ENCODE measurements at regions not wholly inside any gene's neighbourhood (a gene's known extent, or its start where the extent isn't known, plus 50 kb on each side); places are given as distances from the start of the nearest gene placed in this dataset.
A peak's percentile ranks its signal among the peaks of the same experiment; 100 is the strongest.

DNA sequence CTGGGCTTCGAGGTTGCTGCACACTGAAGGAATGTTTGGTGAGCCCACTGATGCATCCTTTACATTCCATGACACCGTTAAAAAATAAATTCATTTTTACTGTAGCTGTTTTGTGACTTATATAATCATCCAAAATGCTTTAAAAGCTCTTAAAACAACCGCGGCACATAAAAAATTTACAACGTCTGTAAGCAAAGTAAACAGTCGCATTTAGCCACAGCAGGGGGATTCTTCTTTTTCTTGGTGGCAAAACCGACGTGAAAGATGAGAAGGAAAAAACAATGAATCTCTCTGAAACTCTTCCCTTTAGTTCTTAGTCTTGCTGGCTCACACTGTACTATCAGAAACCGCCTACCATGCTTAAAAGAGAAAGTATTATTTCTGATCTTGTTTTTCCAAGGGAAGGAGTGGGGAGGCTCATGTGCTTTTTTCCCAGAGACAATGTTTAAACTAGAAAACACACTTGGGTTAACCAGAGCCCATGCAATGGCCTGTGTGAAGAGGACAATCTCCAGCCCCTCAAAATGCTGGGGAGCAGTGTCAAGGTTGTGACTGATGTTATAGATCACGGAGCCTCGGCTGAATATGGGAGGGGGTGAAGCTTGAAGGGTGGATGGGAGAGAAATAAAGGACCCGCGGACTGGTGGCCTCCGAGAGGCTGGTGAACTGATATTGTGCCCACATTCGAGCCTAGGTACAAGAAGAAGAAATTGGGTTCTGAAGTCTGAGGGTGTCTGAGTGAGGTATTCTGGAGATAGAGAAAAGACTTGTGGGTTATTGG is 91.1 kb downstream of the IRF8 start:
- peak; percentile 5 for FAIRE-seq
- DNase-seq (ENCODE audit: insufficient read length, low spot score): no peak
- TF ChIP-seq POU2F2 (IDR thresholded peaks at IDR 0.05; ENCODE audit: low read depth, low read length) (no peak), POLR2A (IDR thresholded peaks at IDR 0.05; ENCODE audit: low read depth, low read length) (no peak), POLR2AphosphoS5 (IDR thresholded peaks at IDR 0.05; ENCODE audit: low read depth, low read length) (no peak), PAX5 (IDR thresholded peaks at IDR 0.05; ENCODE audit: insufficient read depth, low read length, severe bottlenecking) (no peak), SPI1 (IDR thresholded peaks at IDR 0.05; ENCODE audit: low read depth, low read length) (no peak), TAF1 (IDR thresholded peaks at IDR 0.05; ENCODE audit: low read depth, low read length) (no peak)

DNA sequence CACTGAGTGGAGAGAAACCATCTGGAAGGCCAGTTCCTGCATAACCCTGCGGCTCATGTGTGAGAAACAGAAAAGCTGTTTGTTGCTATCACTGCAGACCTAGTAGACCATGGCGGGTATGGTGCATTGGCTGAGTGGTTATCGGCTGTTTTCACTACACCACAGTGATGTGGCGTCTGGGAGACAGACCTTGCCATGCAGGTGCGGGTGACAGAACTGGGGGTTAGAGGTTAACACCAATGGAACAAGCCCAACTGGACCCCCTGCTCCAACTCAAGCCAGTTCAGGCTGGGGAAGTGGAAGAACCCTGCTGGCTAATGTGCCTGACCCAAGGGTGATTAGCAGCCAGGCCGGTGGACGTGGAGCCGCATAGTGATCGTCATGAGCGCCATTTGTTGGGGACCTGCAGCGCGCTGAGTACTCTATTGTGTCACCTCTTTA is 91.9 kb downstream of the IRF8 start:
- FAIRE-seq (peak; percentile 99), DNase-seq (ENCODE audit: insufficient read length, low spot score) (no peak)
- TF ChIP-seq TAF1 (IDR thresholded peaks at IDR 0.05; ENCODE audit: low read depth, low read length) (no peak), PAX5 (IDR thresholded peaks at IDR 0.05; ENCODE audit: insufficient read depth, low read length, severe bottlenecking) (peak; percentile 53)

DNA sequence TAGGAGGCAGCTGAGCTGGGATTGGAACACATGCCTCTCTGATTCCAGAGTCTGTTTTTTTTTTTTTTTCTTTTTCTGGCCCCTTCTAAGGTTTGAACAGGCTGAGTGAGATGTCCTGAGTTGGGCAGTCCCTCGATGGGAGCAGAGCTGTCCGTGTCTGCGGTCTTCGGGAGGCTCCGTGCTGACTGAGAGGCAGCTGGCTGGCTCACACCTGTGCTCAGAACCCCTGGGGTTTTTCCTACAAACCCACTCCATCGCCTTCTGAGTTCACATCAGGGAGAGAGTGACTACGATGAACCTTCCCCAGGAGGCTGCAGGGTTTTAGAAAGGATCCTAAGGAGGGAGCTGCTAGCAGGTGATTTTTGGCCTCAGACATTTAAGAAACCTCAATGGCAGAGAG is 92.5 kb downstream of the IRF8 start:
- DNase-seq (ENCODE audit: insufficient read length, low spot score): no peak
- no peak for TF ChIP-seq POU2F2 (IDR thresholded peaks at IDR 0.05; ENCODE audit: low read depth, low read length)
- no peak for TF ChIP-seq POLR2A (IDR thresholded peaks at IDR 0.05; ENCODE audit: low read depth, low read length)
- TF ChIP-seq SPI1 (IDR thresholded peaks at IDR 0.05; ENCODE audit: low read depth, low read length): no peak
- TF ChIP-seq PAX5 (IDR thresholded peaks at IDR 0.05; ENCODE audit: insufficient read depth, low read length, severe bottlenecking): no peak
- TF ChIP-seq POLR2AphosphoS5 (IDR thresholded peaks at IDR 0.05; ENCODE audit: low read depth, low read length): no peak
- TF ChIP-seq TAF1 (IDR thresholded peaks at IDR 0.05; ENCODE audit: low read depth, low read length): no peak
- FAIRE-seq: peak; percentile 52

GRCh38 chr16:85991856-85992255 is 92.9 kb downstream of the IRF8 start:
- DNase-seq (ENCODE audit: insufficient read length, low spot score): no peak
- TF ChIP-seq POLR2A (IDR thresholded peaks at IDR 0.05; ENCODE audit: low read depth, low read length) (no peak), PAX5 (IDR thresholded peaks at IDR 0.05; ENCODE audit: insufficient read depth, low read length, severe bottlenecking) (no peak), SPI1 (IDR thresholded peaks at IDR 0.05; ENCODE audit: low read depth, low read length) (no peak), POU2F2 (IDR thresholded peaks at IDR 0.05; ENCODE audit: low read depth, low read length) (no peak), POLR2AphosphoS5 (IDR thresholded peaks at IDR 0.05; ENCODE audit: low read depth, low read length) (no peak), TAF1 (IDR thresholded peaks at IDR 0.05; ENCODE audit: low read depth, low read length) (no peak)
- FAIRE-seq: no peak

DNA sequence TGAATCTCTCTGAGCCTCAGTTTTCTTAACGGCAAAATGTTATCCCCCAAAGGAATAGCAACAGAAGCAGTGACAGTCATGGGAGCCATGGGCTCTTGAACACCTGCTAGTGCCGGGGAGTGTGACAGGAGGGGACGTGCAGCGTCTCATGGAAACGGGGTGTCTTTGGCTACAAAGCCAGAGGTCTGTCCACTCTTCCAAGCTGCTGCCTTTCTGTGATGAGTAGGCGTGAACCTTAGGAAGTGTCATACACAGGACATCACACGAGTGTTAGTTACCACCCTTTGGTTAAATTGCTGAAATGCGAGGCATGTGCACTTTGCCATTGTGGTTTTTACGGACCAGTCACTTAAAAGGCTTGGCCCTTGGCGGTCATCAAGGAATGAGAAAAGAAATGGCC is 93.4 kb downstream of the IRF8 start:
- no peak for TF ChIP-seq SPI1 (IDR thresholded peaks at IDR 0.05; ENCODE audit: low read depth, low read length)
- no peak for TF ChIP-seq TAF1 (IDR thresholded peaks at IDR 0.05; ENCODE audit: low read depth, low read length)
- TF ChIP-seq PAX5 (IDR thresholded peaks at IDR 0.05; ENCODE audit: insufficient read depth, low read length, severe bottlenecking): no peak
- TF ChIP-seq POLR2A (IDR thresholded peaks at IDR 0.05; ENCODE audit: low read depth, low read length): no peak
- TF ChIP-seq POU2F2 (IDR thresholded peaks at IDR 0.05; ENCODE audit: low read depth, low read length): no peak
- no peak for TF ChIP-seq POLR2AphosphoS5 (IDR thresholded peaks at IDR 0.05; ENCODE audit: low read depth, low read length)
- FAIRE-seq (peak; percentile 41), DNase-seq (ENCODE audit: insufficient read length, low spot score) (no peak)

DNA sequence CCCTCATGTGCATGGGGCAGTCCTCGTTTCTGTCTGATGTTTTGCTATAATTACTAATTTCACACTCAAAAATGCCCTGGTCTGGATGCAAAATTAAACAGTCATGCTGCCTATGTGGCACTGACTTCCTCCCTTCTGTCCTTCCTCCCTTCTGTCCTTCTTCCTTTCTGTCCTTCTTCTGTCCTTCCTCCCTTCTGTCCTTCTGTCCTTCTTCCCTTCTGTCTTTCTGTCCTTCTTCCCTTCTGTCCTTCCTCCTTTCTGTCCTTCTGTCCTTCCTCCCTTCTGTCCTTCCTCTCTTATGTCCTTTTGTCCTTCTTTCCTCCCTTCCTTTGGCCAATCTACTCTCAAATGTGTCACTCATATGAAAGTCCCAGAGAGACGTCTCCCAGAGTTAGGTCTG is 93.8 kb downstream of the IRF8 start:
- FAIRE-seq (no peak), DNase-seq (ENCODE audit: insufficient read length, low spot score) (no peak)
- TF ChIP-seq PAX5 (IDR thresholded peaks at IDR 0.05; ENCODE audit: insufficient read depth, low read length, severe bottlenecking): no peak
- no peak for TF ChIP-seq POLR2AphosphoS5 (IDR thresholded peaks at IDR 0.05; ENCODE audit: low read depth, low read length)
- no peak for TF ChIP-seq SPI1 (IDR thresholded peaks at IDR 0.05; ENCODE audit: low read depth, low read length)
- TF ChIP-seq POLR2A (IDR thresholded peaks at IDR 0.05; ENCODE audit: low read depth, low read length): no peak
- TF ChIP-seq POU2F2 (IDR thresholded peaks at IDR 0.05; ENCODE audit: low read depth, low read length): no peak

DNA sequence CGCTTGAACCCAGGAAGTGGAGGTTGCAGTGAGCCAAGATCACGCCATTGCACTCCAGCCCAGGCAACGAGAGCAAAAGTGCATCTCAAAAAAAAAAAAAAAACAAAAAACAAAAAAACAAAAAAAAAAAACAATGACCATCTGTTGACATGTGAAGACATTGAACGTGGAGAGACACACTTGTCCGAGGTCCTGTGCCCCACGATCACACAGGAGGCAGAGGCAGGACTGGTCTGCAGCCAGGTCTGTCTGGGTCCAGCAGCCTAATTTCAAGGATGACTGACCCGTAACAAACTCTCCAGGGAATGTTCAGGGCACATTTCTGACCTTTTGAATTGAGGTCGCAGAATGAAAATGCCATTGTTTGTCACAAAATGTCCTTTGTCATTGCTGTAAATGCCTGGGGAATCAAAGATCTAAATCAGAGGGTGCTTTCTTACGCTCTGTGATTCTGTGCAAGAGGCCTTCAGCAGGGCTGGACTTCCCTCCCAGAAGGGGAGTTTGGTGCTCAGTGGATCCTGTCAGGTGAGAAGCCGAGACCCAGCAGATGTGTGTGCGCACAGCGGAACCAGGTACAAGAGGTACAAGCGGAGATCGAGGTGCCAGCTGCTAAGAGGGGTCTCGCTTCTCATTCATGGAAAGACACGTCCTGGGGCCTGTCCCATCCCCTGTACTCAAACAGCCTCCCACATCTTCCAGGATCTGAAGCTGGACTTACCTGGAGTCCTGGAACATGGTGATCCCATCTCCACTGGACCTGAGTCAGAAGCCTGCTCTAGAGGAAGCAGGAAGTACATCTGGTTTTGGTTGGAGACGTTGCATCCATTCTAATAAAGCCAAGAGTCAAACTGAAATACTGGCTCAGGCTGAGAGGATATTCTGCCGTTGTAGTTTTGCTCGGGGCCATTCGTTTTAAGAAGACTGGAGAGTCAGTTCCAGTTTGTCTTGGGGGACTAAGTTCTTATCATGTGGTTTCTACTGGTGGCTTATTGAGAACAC is 95.8 kb downstream of the IRF8 start:
- no peak for DNase-seq (ENCODE audit: insufficient read length, low spot score)
- FAIRE-seq: peak; percentile 93
- TF ChIP-seq POU2F2 (IDR thresholded peaks at IDR 0.05; ENCODE audit: low read depth, low read length): no peak
- TF ChIP-seq POLR2A (IDR thresholded peaks at IDR 0.05; ENCODE audit: low read depth, low read length): 0 out of 2 replicates have a peak, but pooled peaks have one; percentile 31
- no peak for TF ChIP-seq POLR2AphosphoS5 (IDR thresholded peaks at IDR 0.05; ENCODE audit: low read depth, low read length)
- TF ChIP-seq SPI1 (IDR thresholded peaks at IDR 0.05; ENCODE audit: low read depth, low read length): peak; percentile 55
- TF ChIP-seq TAF1 (IDR thresholded peaks at IDR 0.05; ENCODE audit: low read depth, low read length): no peak
- TF ChIP-seq PAX5 (IDR thresholded peaks at IDR 0.05; ENCODE audit: insufficient read depth, low read length, severe bottlenecking): no peak

- TF ChIP-seq SPI1 (IDR thresholded peaks at IDR 0.05; ENCODE audit: low read depth, low read length): peak; percentile 62
- TF ChIP-seq PAX5 (IDR thresholded peaks at IDR 0.05; ENCODE audit: insufficient read depth, low read length, severe bottlenecking): no peak
- FAIRE-seq (no peak), DNase-seq (ENCODE audit: insufficient read length, low spot score) (no peak)
Observed at GRCh38 chr16:85995541-85996423, 96.8 kb downstream of the IRF8 start.

DNA sequence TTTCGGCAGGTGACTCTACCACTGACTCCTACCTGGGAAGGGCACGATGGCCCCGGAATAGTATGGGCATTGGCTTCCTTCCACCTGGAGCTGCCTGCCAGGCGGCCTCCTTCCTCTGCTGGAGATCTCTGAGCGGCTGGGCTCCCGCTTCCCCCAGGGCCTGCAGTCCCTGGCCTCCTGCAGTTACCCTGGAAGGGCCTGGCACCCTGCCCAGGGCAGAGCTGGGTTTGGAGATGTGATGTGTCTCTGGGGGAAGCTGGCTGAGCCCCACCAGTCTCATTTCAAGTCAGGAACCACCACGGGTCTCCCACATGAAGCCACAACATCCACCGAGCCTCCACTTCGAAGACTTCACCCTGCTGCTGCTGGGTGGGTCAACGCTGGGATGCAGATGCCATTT is 97.9 kb downstream of the IRF8 start:
- peak; percentile 68 for FAIRE-seq
- no peak for TF ChIP-seq PAX5 (IDR thresholded peaks at IDR 0.05; ENCODE audit: insufficient read depth, low read length, severe bottlenecking)
- no peak for TF ChIP-seq POLR2AphosphoS5 (IDR thresholded peaks at IDR 0.05; ENCODE audit: low read depth, low read length)
- no peak for TF ChIP-seq POLR2A (IDR thresholded peaks at IDR 0.05; ENCODE audit: low read depth, low read length)

More for the DNA sequence above, 97.9 kb downstream of the IRF8 start:
- no peak for DNase-seq (ENCODE audit: insufficient read length, low spot score)
